ENCODE measurements at regions not wholly inside any gene's neighbourhood (a gene's known extent, or its start where the extent isn't known, plus 50 kb on each side); places are given as distances from the start of the nearest gene placed in this dataset.

DNA sequence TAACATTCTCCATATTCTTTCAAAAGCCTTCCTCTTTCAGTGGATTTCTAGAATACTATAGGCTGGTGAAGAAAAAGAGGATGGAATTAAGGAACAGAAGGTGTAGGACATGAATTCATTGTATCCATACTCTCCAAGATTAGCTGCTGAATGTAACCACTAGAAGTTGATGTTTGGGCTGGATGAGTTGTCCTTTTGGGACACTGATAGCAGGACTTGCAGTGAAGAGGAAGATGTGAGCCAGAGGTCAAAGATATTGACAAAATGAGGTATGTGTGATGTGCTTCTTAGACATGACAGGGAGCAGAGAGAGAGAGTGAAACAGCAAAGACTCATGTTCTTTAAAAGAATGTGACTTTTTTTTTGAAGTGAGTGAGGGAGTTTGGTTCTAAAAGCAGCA is 134.3 kb upstream of the MAN1A1 start:
- no peak for DNase-seq (ENCODE audit: low spot score)
- no peaks in the 10 kb centered on the region for H3K9me3 Mint-ChIP-seq (ENCODE audit: low read depth)
- H3K27me3 Mint-ChIP-seq (ENCODE audit: low read depth) = peaks cover 4% of the 10 kb centered on the region
- H3K27ac Mint-ChIP-seq (ENCODE audit: unreplicated experiment) = peak overlapping the region; percentile 53
- no peaks in the 10 kb centered on the region for H3K36me3 Mint-ChIP-seq (ENCODE audit: low read depth)
- TF ChIP-seq, protein P1, sequence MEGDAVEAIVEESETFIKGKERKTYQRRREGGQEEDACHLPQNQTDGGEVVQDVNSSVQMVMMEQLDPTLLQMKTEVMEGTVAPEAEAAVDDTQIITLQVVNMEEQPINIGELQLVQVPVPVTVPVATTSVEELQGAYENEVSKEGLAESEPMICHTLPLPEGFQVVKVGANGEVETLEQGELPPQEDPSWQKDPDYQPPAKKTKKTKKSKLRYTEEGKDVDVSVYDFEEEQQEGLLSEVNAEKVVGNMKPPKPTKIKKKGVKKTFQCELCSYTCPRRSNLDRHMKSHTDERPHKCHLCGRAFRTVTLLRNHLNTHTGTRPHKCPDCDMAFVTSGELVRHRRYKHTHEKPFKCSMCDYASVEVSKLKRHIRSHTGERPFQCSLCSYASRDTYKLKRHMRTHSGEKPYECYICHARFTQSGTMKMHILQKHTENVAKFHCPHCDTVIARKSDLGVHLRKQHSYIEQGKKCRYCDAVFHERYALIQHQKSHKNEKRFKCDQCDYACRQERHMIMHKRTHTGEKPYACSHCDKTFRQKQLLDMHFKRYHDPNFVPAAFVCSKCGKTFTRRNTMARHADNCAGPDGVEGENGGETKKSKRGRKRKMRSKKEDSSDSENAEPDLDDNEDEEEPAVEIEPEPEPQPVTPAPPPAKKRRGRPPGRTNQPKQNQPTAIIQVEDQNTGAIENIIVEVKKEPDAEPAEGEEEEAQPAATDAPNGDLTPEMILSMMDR (IDR thresholded peaks at IDR 0.05) = no peak
- H3K4me1 Mint-ChIP-seq (ENCODE audit: low read depth) = peaks cover 46% of the 10 kb centered on the region
- no peak overlapping the region for H3K4me3 Mint-ChIP-seq (ENCODE audit: unreplicated experiment)

- Mint-ChIP-seq H3K9me3 (ENCODE audit: low read depth) (no peaks in the 10 kb centered on the region), H3K27me3 (ENCODE audit: low read depth) (peaks cover 7% of the 10 kb centered on the region), H3K4me1 (ENCODE audit: low read depth) (peaks cover 46% of the 10 kb centered on the region), H3K4me3 (ENCODE audit: unreplicated experiment) (no peak overlapping the region), H3K27ac (ENCODE audit: unreplicated experiment) (no peak overlapping the region), H3K36me3 (ENCODE audit: low read depth) (no peaks in the 10 kb centered on the region)
- no peak for DNase-seq (ENCODE audit: low spot score)
- TF ChIP-seq, protein P1 (IDR thresholded peaks at IDR 0.05) = no peak
These were observed 133.3 kb upstream of the MAN1A1 start for GRCh38 chr6:119482850-119483285.

DNA sequence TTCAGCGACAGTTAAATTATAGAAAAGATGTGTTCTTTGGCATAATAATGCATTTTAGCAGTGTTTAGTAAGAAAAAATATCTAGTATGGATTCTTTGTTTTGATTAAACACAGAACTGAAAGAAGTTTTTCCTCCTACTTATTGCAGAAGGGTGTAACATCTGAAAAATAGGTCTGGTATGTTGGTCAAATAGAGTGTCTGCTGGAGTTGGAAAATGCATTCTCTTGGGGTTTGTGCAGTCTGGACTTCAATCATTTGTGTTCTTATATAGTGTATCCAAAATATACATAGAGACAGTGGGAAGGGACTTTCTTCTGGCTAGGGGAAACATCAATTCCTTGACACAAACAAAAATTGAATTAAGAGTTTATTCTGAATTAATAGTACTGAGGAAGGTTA is 132.4 kb upstream of the MAN1A1 start:
- Mint-ChIP-seq H3K9me3 (ENCODE audit: low read depth) (no peaks in the 10 kb centered on the region), H3K4me1 (ENCODE audit: low read depth) (peaks cover 46% of the 10 kb centered on the region), H3K36me3 (ENCODE audit: low read depth) (no peaks in the 10 kb centered on the region), H3K27ac (ENCODE audit: unreplicated experiment) (peak overlapping the region; percentile 25), H3K27me3 (ENCODE audit: low read depth) (peaks cover 5% of the 10 kb centered on the region), H3K4me3 (ENCODE audit: unreplicated experiment) (no peak overlapping the region)
- DNase-seq (ENCODE audit: low spot score) = no peak
- TF ChIP-seq, protein P1 (IDR thresholded peaks at IDR 0.05) = no peak

DNA sequence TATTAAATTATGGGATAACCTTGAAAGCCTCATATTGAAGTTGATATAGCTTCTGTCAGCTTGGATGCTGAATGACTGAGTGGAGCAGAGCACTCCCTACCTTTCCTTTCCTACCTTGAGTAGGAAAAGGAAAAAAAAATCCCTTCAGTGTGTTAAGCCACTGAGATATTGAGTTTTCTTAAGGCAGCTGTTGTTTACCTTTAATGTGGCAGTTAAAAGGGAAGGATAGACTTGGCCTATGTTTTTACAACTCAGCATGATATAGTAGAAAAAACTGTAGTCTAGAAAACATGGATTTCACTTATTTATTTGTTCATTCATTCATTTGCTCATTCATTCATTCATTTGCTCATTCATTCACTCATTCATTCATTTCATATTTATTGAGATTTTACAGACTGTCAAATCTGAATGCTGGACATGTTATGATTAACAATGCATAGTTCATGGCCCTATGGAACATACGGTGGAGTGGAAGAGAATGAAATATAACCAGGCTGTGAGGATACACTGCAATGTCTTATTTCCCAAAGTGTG is 131.5 kb upstream of the MAN1A1 start:
- Mint-ChIP-seq H3K36me3 (ENCODE audit: low read depth) (no peaks in the 10 kb centered on the region), H3K27ac (ENCODE audit: unreplicated experiment) (no peak overlapping the region), H3K4me3 (ENCODE audit: unreplicated experiment) (no peak overlapping the region), H3K4me1 (ENCODE audit: low read depth) (peaks cover 51% of the 10 kb centered on the region), H3K27me3 (ENCODE audit: low read depth) (peaks cover 7% of the 10 kb centered on the region), H3K9me3 (ENCODE audit: low read depth) (no peaks in the 10 kb centered on the region)
- TF ChIP-seq, protein P1 (IDR thresholded peaks at IDR 0.05) = no peak
- DNase-seq (ENCODE audit: low spot score) = no peak

GRCh38 chr6:119479860-119480655 is 130.5 kb upstream of the MAN1A1 start:
- H3K4me3 Mint-ChIP-seq (ENCODE audit: unreplicated experiment) = no peak overlapping the region
- H3K36me3 Mint-ChIP-seq (ENCODE audit: low read depth) = no peaks in the 10 kb centered on the region
- peaks cover 51% of the 10 kb centered on the region for H3K4me1 Mint-ChIP-seq (ENCODE audit: low read depth)
- TF ChIP-seq, protein P1 (IDR thresholded peaks at IDR 0.05) = no peak
- DNase-seq (ENCODE audit: low spot score) = no peak
- H3K9me3 Mint-ChIP-seq (ENCODE audit: low read depth) = no peaks in the 10 kb centered on the region
- no peak overlapping the region for H3K27ac Mint-ChIP-seq (ENCODE audit: unreplicated experiment)
- H3K27me3 Mint-ChIP-seq (ENCODE audit: low read depth) = peaks cover 10% of the 10 kb centered on the region

Data from chondrocyte (in vitro differentiated cells).